NB4 (cell line): ENCODE measurements at regions not wholly inside any gene's neighbourhood (a gene's known extent, or its start where the extent isn't known, plus 50 kb on each side); places are given as distances from the start of the nearest gene placed in this dataset.

Experiments
- POLR2A ChIP-seq: IDR thresholded peaks from 2 replicates; pipeline ENCODE4 v1.6.1; 2011; ENCODE audit warnings: mild to moderate bottlenecking; ENCODE audit not compliant: insufficient read length; ENCODE audit errors: extremely low read depth
- TF ChIP-seq, protein P1 (sequence below): IDR thresholded peaks from one replicate; pipeline ENCODE4 v1.5.1; 2012; ENCODE audit warnings: low read depth, low read length

DNA sequence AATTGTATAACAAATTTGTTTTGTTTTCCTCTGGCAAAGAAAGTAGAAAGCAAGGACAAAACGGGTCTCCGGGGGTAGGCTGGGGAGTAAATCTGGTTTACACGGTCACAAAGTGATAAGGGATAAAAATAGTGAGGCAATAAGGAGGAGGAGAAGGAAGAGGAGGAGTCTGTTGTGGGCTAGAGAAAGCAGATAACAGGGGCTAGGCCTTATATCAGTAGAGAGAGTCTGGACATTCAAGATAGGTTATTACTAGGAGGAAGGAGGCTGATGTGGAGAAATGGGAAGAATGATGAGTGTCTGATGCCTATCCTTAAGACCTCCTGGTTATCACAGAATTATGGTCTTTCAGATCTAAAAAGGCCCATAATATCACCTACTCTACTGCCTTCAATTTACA is 83.2 kb upstream of the SSTR1 start:
- no peak for TF ChIP-seq POLR2A
- TF ChIP-seq, protein P1, sequence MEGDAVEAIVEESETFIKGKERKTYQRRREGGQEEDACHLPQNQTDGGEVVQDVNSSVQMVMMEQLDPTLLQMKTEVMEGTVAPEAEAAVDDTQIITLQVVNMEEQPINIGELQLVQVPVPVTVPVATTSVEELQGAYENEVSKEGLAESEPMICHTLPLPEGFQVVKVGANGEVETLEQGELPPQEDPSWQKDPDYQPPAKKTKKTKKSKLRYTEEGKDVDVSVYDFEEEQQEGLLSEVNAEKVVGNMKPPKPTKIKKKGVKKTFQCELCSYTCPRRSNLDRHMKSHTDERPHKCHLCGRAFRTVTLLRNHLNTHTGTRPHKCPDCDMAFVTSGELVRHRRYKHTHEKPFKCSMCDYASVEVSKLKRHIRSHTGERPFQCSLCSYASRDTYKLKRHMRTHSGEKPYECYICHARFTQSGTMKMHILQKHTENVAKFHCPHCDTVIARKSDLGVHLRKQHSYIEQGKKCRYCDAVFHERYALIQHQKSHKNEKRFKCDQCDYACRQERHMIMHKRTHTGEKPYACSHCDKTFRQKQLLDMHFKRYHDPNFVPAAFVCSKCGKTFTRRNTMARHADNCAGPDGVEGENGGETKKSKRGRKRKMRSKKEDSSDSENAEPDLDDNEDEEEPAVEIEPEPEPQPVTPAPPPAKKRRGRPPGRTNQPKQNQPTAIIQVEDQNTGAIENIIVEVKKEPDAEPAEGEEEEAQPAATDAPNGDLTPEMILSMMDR, result no peak
